ENCODE measurements at regions not wholly inside any gene's neighbourhood (a gene's known extent, or its start where the extent isn't known, plus 50 kb on each side); places are given as distances from the start of the nearest gene placed in this dataset.

DNA sequence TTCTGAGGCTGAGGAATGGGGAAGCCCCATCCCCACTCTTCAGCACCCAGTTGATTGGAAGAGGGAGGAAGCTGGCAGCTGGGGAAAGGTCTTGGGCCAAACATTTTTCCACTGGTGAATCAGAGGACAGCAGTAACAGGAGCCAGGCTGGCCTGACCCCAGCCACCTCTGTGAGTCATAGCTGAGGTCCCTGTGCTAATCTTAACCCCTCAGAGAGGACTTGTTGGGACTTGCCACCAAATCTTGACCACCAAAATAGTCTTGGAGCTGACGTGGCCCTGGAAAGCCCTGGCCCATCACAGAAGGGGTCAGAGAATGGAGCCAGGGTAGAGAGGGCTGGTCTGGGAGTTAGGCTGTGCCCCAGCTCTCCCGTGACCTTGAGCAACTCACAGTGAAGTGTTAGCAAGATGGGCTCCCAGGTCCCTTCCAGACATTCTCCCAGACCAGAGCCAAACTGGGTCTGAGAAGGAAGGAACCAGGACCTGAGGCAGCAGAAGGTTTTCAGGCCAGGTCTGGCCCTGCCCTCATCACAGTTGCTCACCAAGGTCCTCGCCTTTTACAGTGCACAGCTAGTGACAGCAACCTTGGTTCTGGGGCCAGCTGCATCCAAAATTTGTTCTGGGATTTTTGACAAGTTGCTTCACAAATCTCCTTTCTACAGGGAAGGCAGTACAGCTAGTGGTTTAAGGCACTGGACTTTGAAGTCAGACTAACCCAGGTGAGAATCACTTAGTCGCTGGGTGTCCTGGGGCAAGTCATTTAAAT is 266.6 kb downstream of the CYP26B1 start (continued):
- no peak for TF ChIP-seq POLR2A (conservative IDR thresholded peaks at IDR 0.05)
- no peak for TF ChIP-seq SIRT6 (IDR thresholded peaks at IDR 0.05; ENCODE audit: low read depth, low read length)
- no peak for TF ChIP-seq GABPB1 (CRISPR knock-in tag; IDR thresholded peaks at IDR 0.05)
- no peak for TF ChIP-seq NR1H2 (CRISPR knock-in tag; IDR thresholded peaks at IDR 0.05)
- peak in 1 of 2 experiments; percentile 56; a peak in 1 of 4 replicates for TF ChIP-seq HDAC1 (IDR thresholded peaks at IDR 0.05)
- 0 out of 2 replicates have a peak, but pooled peaks have one; percentile 40 for TF ChIP-seq ETV5 (CRISPR knock-in tag; IDR thresholded peaks at IDR 0.05; ENCODE audit: low read depth)
- 0 out of 2 replicates have a peak, but pooled peaks have one; percentile 28 for TF ChIP-seq KLF16 (IDR thresholded peaks at IDR 0.05)
- TF ChIP-seq TEAD4 (IDR thresholded peaks at IDR 0.05; ENCODE audit: low read length) = peak; percentile 70
- TF ChIP-seq TEAD4 (CRISPR knock-in tag; IDR thresholded peaks at IDR 0.05; ENCODE audit: borderline replicate concordance) = no peak
- peak; percentile 41; the same call in 1 of the 2 replicates for TF ChIP-seq ZNF584 (CRISPR knock-in tag; IDR thresholded peaks at IDR 0.05; ENCODE audit: low read depth)
- TF ChIP-seq HDAC8 (tag; IDR thresholded peaks at IDR 0.05) = no peak
- no peak for TF ChIP-seq CHD1 (IDR thresholded peaks at IDR 0.05; ENCODE audit: low read length)
- peak; percentile 87 for TF ChIP-seq TCF3 (CRISPR knock-in tag; IDR thresholded peaks at IDR 0.05)
- peak; percentile 77 for TF ChIP-seq DPF2 (IDR thresholded peaks at IDR 0.05)
- peak; percentile 90 for TF ChIP-seq ARID1B (IDR thresholded peaks at IDR 0.05)
- no peak for TF ChIP-seq ZBTB17 (CRISPR knock-in tag; IDR thresholded peaks at IDR 0.05)
- 0 out of 4 replicates have a peak, but pooled peaks of 1 of the 2 experiments have one; percentile 38 for TF ChIP-seq MAZ (CRISPR knock-in tag; conservative IDR thresholded peaks at IDR 0.05 in 1 of 2, IDR thresholded peaks at IDR 0.05 in 1 of 2)
- no peak for TF ChIP-seq NFRKB (IDR thresholded peaks at IDR 0.05; ENCODE audit: low read depth)
- TF ChIP-seq, protein P1, sequence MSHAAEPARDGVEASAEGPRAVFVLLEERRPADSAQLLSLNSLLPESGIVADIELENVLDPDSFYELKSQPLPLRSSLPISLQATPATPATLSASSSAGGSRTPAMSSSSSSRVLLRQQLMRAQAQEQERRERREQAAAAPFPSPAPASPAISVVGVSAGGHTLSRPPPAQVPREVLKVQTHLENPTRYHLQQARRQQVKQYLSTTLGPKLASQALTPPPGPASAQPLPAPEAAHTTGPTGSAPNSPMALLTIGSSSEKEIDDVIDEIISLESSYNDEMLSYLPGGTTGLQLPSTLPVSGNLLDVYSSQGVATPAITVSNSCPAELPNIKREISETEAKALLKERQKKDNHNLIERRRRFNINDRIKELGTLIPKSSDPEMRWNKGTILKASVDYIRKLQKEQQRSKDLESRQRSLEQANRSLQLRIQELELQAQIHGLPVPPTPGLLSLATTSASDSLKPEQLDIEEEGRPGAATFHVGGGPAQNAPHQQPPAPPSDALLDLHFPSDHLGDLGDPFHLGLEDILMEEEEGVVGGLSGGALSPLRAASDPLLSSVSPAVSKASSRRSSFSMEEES (CRISPR knock-in tag; IDR thresholded peaks at IDR 0.05) = no peak
- TF ChIP-seq DMBX1 (CRISPR knock-in tag; IDR thresholded peaks at IDR 0.05; ENCODE audit: borderline replicate concordance) = peak; percentile 73; the same call in 1 of the 2 replicates
- TF ChIP-seq ZMIZ1 (IDR thresholded peaks at IDR 0.05; ENCODE audit: low read depth in 2 of 2, low read length in 2 of 2) = peak in 1 of 2 experiments; percentile 51; a peak in 1 of 4 replicates
- TF ChIP-seq NFIC (IDR thresholded peaks at IDR 0.05) = peak; percentile 80
- no peak for TF ChIP-seq ZNF3 (CRISPR knock-in tag; IDR thresholded peaks at IDR 0.05)
- peak; percentile 96 for TF ChIP-seq FOSL1 (tag; conservative IDR thresholded peaks at IDR 0.05)

All from K562 (cell line).